MM.1S (cell line): ENCODE measurements at regions not wholly inside any gene's neighbourhood (a gene's known extent, or its start where the extent isn't known, plus 50 kb on each side); places are given as distances from the start of the nearest gene placed in this dataset.

ENCODE experiments used
- DNase-seq: peaks from one replicate; pipeline ENCODE4 v3.0.0-alpha.2; 2015
- H2AFZ ChIP-seq: fragments of 300-600 bp; sonication (generic); 2 replicates; pipeline ENCODE4 v1.6.0; 2016; ENCODE audit warnings: antibody characterized with exemption, low read length
- H3F3A ChIP-seq: fragments of 300-600 bp; sonication (generic); 2 replicates; pipeline ENCODE4 v1.6.1; 2016; ENCODE audit warnings: mild to moderate bottlenecking, antibody characterized with exemption, low read length, moderate library complexity, mixed read lengths; ENCODE audit not compliant: insufficient read depth
- H3K27ac ChIP-seq: fragments of 300-600 bp; sonication (generic); 2 replicates; pipeline ENCODE4 v1.5.1; 2016; ENCODE audit warnings: mild to moderate bottlenecking, low read length
- H3K27me3 ChIP-seq: fragments of 300-600 bp; sonication (generic); replicated peaks from 2 replicates; pipeline ENCODE4 v1.6.0; 2016; ENCODE audit warnings: low read length; ENCODE audit not compliant: insufficient read depth
- H3K36me3 ChIP-seq: fragments of 300-600 bp; sonication (generic); replicated peaks from 2 replicates; pipeline ENCODE4 v1.6.1; 2016; ENCODE audit warnings: mild to moderate bottlenecking, low read length, mixed read lengths; ENCODE audit not compliant: insufficient read depth
- H3K4me1 ChIP-seq: fragments of 300-600 bp; sonication (generic); 2 replicates; pipeline ENCODE4 v1.6.1; 2016; ENCODE audit warnings: low read length, mixed read lengths
- H3K4me2 ChIP-seq: fragments of 300-600 bp; sonication (generic); 2 replicates; pipeline ENCODE4 v1.6.0; 2016; ENCODE audit warnings: low read depth, low read length
- H3K4me3 ChIP-seq: fragments of 300-600 bp; sonication (generic); 2 replicates; pipeline ENCODE4 v1.5.1; 2016; ENCODE audit warnings: low read length, mixed read lengths
- H3K79me2 ChIP-seq: fragments of 300-600 bp; sonication (generic); 2 replicates; pipeline ENCODE4 v1.6.1; 2016; ENCODE audit warnings: mixed run types, low read length, mixed read lengths
- H3K9ac ChIP-seq: fragments of 300-600 bp; sonication (generic); 2 replicates; pipeline ENCODE4 v1.6.1; 2016; ENCODE audit warnings: low read length, mixed read lengths
- H3K9me2 ChIP-seq: fragments of 300-600 bp; sonication (generic); replicated peaks from 2 replicates; pipeline ENCODE4 v1.6.1; 2016; ENCODE audit warnings: mild to moderate bottlenecking, low read length, mixed read lengths; ENCODE audit not compliant: insufficient read depth
- H3K9me3 ChIP-seq: fragments of 300-600 bp; sonication (generic); replicated peaks from 2 replicates; pipeline ENCODE4 v1.6.1; 2016; ENCODE audit warnings: mild to moderate bottlenecking, low read length, mixed read lengths; ENCODE audit not compliant: insufficient read depth
- H4K20me1 ChIP-seq: fragments of 300-600 bp; sonication (generic); 2 replicates; pipeline ENCODE4 v1.6.1; 2016; ENCODE audit warnings: mild to moderate bottlenecking, low read length, moderate library complexity, mixed read lengths; ENCODE audit not compliant: insufficient read depth
- EZH2 ChIP-seq: fragments of 300-600 bp; sonication (generic); optimal IDR thresholded peaks from 2 replicates; pipeline ENCODE3; 2017; ENCODE audit warnings: low read depth, mild to moderate bottlenecking, antibody characterized with exemption, low read length, mixed read lengths
- EZH2phosphoT487 ChIP-seq: fragments of 300-600 bp; sonication (generic); IDR thresholded peaks from 2 replicates; pipeline ENCODE4 v1.6.1; 2018; ENCODE audit warnings: antibody characterized with exemption, low read length
- TF ChIP-seq, protein P1 (sequence below): fragments of 300-600 bp; sonication (generic); IDR thresholded peaks from 2 replicates; pipeline ENCODE4 v1.5.1; 2016; ENCODE audit warnings: antibody characterized with exemption, low read length, mixed read lengths

GRCh38 chr2:239884875-239885274 lies 140.3 kb downstream of the NDUFA10 start:
- no peaks in the 10 kb centered on the region for H3K79me2 ChIP-seq
- H4K20me1 ChIP-seq, result no peaks in the 10 kb centered on the region
- H3K9ac ChIP-seq, result no peak overlapping the region
- H3K27ac ChIP-seq, result no peak overlapping the region
- H3K4me3 ChIP-seq, result no peak overlapping the region
- no peaks in the 10 kb centered on the region for H3F3A ChIP-seq
- no peaks in the 10 kb centered on the region for H3K36me3 ChIP-seq
- no peak for TF ChIP-seq EZH2phosphoT487
- TF ChIP-seq, protein P1, sequence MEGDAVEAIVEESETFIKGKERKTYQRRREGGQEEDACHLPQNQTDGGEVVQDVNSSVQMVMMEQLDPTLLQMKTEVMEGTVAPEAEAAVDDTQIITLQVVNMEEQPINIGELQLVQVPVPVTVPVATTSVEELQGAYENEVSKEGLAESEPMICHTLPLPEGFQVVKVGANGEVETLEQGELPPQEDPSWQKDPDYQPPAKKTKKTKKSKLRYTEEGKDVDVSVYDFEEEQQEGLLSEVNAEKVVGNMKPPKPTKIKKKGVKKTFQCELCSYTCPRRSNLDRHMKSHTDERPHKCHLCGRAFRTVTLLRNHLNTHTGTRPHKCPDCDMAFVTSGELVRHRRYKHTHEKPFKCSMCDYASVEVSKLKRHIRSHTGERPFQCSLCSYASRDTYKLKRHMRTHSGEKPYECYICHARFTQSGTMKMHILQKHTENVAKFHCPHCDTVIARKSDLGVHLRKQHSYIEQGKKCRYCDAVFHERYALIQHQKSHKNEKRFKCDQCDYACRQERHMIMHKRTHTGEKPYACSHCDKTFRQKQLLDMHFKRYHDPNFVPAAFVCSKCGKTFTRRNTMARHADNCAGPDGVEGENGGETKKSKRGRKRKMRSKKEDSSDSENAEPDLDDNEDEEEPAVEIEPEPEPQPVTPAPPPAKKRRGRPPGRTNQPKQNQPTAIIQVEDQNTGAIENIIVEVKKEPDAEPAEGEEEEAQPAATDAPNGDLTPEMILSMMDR, result no peak
- TF ChIP-seq EZH2, result no peak
- H3K4me2 ChIP-seq, result no peak overlapping the region
- H3K4me1 ChIP-seq, result no peaks in the 10 kb centered on the region
- no peak for DNase-seq
- no peaks in the 10 kb centered on the region for H3K9me3 ChIP-seq
- H3K9me2 ChIP-seq, result no peaks in the 10 kb centered on the region
- H2AFZ ChIP-seq, result no peak overlapping the region
- H3K27me3 ChIP-seq, result no peaks in the 10 kb centered on the region

DNA sequence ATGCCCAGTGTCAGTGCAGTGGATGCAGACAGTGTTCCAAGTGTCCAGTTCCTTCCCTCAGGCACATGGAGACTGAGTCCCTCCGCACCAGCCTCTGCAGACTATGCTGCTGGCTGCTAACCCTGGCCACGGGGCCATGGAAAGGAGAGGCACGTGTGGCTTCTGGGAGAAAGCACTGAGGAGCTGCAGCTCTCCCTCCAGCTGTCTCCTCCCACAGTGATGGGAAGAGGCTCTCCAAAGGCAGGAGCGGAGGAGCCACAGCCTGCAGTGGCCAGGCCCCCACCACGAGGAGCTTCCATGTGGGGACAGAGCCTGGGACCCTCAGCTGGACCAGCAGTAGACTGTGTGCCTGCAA lies 141.1 kb downstream of the NDUFA10 start:
- Histone ChIP-seq H3F3A (no peaks in the 10 kb centered on the region), H4K20me1 (no peaks in the 10 kb centered on the region), H3K36me3 (no peaks in the 10 kb centered on the region), H3K27ac (no peak overlapping the region), H2AFZ (no peak overlapping the region), H3K9me3 (no peaks in the 10 kb centered on the region), H3K79me2 (no peaks in the 10 kb centered on the region), H3K4me1 (no peaks in the 10 kb centered on the region), H3K4me3 (no peak overlapping the region), H3K9me2 (no peaks in the 10 kb centered on the region), H3K27me3 (no peaks in the 10 kb centered on the region), H3K9ac (no peak overlapping the region), H3K4me2 (no peak overlapping the region)
- no peak for TF ChIP-seq EZH2
- TF ChIP-seq EZH2phosphoT487, result no peak
- TF ChIP-seq, protein P1, result no peak
- DNase-seq, result no peak

DNA sequence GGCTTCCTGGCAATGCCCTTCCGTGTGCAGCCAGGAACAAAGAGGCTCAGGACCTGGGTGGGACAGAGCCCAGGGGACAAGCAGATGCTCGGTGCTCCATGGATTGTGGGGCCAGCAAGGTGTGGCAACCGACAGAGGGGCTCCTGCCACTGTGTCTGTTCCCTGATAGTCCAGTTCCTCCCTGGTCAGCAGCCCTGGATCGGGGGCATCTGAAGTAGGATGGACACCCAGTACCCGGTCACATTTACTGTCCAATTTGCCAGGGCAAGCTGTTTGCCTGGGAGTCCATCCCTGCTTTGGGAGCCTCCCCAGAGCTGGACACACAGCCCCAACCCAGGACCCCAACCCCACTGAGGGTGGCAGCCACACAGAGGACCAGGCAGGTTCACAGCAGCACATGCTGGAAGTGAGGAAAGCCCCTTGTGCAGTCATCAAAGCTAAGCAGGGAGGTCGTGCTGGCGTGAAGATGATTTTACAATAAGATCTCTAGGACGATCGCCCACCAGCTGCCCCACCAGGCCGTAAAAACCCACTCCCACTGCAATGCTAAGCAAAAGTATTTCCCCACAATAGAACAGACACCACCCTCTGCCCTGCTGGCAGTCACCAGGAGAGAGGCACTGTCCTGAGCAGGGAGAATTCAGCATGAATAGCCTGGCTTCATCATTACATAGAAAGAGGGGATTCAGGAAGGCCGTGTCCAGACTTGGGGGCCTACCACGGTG lies 141.7 kb downstream of the NDUFA10 start:
- no peaks in the 10 kb centered on the region for H3K9me3 ChIP-seq
- no peak overlapping the region for H2AFZ ChIP-seq
- no peaks in the 10 kb centered on the region for H3K4me1 ChIP-seq
- H3K4me2 ChIP-seq, result no peak overlapping the region
- H4K20me1 ChIP-seq, result no peaks in the 10 kb centered on the region
- H3K4me3 ChIP-seq, result no peak overlapping the region
- H3K36me3 ChIP-seq, result no peaks in the 10 kb centered on the region
- DNase-seq, result no peak
- no peak overlapping the region for H3K9ac ChIP-seq
- no peaks in the 10 kb centered on the region for H3K9me2 ChIP-seq
- H3F3A ChIP-seq, result no peaks in the 10 kb centered on the region
- no peaks in the 10 kb centered on the region for H3K79me2 ChIP-seq
- no peaks in the 10 kb centered on the region for H3K27me3 ChIP-seq
- H3K27ac ChIP-seq, result no peak overlapping the region
- TF ChIP-seq EZH2 (no peak), EZH2phosphoT487 (no peak)
- TF ChIP-seq, protein P1, result no peak
